Thyroid gland (tissue), 4 donors: ENCODE measurements at regions not wholly inside any gene's neighbourhood (a gene's known extent, or its start where the extent isn't known, plus 50 kb on each side); places are given as distances from the start of the nearest gene placed in this dataset.
"Not testable (repeated sequence)": the region's sequence is repeated elsewhere in the genome, so short reads cannot be mapped to it uniquely, and the experiment has no call there.

Experiments
- DNase-seq, 2 donors: peaks; one replicate each; pipeline ENCODE4 v3.0.0-alpha.2; 2019
- H3K27ac ChIP-seq, 3 donors: fragments of 200-600 bp; sonication (generic); 1 replicate in 2 of 3; 2 replicates in 1 of 3; pipeline ENCODE4 v1.5.1; 2016 to 2019; ENCODE audit warnings: mild to moderate bottlenecking in 1 of 3, moderate library complexity in 1 of 3
- H3K27me3 ChIP-seq: fragments of 200-600 bp; sonication (generic); one replicate; pipeline ENCODE4 v1.5.1; 2019
- H3K36me3 ChIP-seq, 2 donors: fragments of 200-600 bp; sonication (generic); one replicate each; pipeline ENCODE4 v1.5.1; 2016 to 2019
- H3K4me1 ChIP-seq, 2 donors: fragments of 200-600 bp; sonication (generic); one replicate each; pipeline ENCODE4 v1.5.1; 2017 to 2019
- H3K4me3 ChIP-seq, 3 donors: fragments of 200-600 bp; sonication (generic); replicated peaks in 1 of 3; 1 replicate in 2 of 3; 2 replicates in 1 of 3; pipeline ENCODE4 v1.5.1; 2016; ENCODE audit warnings: mild to moderate bottlenecking in 1 of 3
- H3K9me3 ChIP-seq: fragments of 200-600 bp; sonication (generic); one replicate; pipeline ENCODE4 v1.5.1; 2017
- POLR2A ChIP-seq, 2 donors: fragments of 450-650 bp; IDR thresholded peaks; one replicate each; pipeline ENCODE4 v1.6.1; 2017; ENCODE audit warnings: antibody characterized with exemption in 2 of 2, mild to moderate bottlenecking in 2 of 2, moderate library complexity in 1 of 2
- WGBS, 2 donors: methylation state at CpG; one replicate each; pipeline ENCODE4 v1.1.5; 2017; 5-methylcytosine and 5-hydroxymethylcytosine counted together
- intact Hi-C: fragments of 100-400 bp; cut with DNase I; formaldehyde crosslinking; loops from one replicate; pipeline ENCODE4 v1.15.1; 2023
- TF ChIP-seq, protein P1 (sequence below), 6 experiments: fragments of 200-600 bp in 3 of 6; fragments of 450-650 bp in 3 of 6; sonication (generic) in 3 of 6; IDR thresholded peaks; one replicate each; pipeline ENCODE4 v1.5.1; 2016 to 2019; ENCODE audit warnings: antibody characterized with exemption in 6 of 6, mild to moderate bottlenecking in 2 of 6, inconsistent platforms in 1 of 6, moderate library complexity in 1 of 6

DNA sequence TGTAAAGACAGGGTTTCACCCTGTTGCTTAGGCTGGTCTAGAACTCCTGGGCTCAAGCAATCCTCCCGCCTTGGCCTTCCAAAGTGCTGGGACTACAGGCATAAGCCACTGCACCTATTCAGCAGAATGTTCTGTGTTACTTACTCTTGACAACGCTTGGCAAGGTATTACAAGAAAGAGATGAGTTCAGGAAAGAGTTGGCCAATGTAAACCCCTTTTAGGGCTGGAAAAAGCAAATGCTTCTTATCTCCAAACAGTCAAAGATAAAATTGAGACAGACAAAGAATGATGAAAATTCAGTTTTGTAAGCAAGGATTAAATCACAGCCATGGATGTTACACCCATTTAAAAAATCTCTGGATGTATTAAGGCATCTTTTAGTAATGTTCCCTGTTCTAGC, 114.0 kb upstream of the PODXL start:
- intact Hi-C loops, result no loop called here
- H3K4me3 ChIP-seq, result no peak overlapping the region
- TF ChIP-seq POLR2A (IDR thresholded peaks at IDR 0.05), result no peak
- TF ChIP-seq, protein P1, sequence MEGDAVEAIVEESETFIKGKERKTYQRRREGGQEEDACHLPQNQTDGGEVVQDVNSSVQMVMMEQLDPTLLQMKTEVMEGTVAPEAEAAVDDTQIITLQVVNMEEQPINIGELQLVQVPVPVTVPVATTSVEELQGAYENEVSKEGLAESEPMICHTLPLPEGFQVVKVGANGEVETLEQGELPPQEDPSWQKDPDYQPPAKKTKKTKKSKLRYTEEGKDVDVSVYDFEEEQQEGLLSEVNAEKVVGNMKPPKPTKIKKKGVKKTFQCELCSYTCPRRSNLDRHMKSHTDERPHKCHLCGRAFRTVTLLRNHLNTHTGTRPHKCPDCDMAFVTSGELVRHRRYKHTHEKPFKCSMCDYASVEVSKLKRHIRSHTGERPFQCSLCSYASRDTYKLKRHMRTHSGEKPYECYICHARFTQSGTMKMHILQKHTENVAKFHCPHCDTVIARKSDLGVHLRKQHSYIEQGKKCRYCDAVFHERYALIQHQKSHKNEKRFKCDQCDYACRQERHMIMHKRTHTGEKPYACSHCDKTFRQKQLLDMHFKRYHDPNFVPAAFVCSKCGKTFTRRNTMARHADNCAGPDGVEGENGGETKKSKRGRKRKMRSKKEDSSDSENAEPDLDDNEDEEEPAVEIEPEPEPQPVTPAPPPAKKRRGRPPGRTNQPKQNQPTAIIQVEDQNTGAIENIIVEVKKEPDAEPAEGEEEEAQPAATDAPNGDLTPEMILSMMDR (IDR thresholded peaks at IDR 0.05), result no peak
- H3K9me3 ChIP-seq, result no peaks in the 10 kb centered on the region
- H3K27ac ChIP-seq, result no peak overlapping the region
- 75 to 85% methylated on average over 2 of the region's 2 CpGs for WGBS, 2 donors
- H3K27me3 ChIP-seq, result no peaks in the 10 kb centered on the region
- no peaks in the 10 kb centered on the region for H3K4me1 ChIP-seq
- DNase-seq, result no peak
- no peaks in the 10 kb centered on the region for H3K36me3 ChIP-seq

DNA sequence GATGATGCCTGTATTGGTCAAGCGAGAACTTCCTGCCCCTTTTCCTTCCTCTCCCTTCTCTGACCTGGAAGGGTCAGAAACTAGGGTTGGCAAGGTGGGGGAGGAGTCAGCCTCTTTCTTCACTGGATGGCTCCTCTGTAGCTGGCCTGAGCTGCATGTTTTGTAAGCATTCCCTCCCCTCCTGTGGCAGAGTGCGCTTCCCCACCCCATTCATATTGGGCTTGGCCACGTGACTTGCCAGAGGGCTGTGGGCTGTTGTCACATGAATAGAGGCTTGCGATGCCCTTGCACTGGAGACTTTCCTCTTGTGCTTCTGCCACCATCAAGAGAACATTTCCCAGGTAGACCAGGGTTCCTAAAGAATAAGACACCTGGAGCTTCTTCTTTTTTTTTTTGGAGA, 111.3 kb upstream of the PODXL start:
- 76 to 79% methylated on average over 4 of the region's 4 CpGs for WGBS, 2 donors
- no peak for TF ChIP-seq POLR2A (IDR thresholded peaks at IDR 0.05)
- TF ChIP-seq, protein P1 (IDR thresholded peaks at IDR 0.05), result no peak
- Histone ChIP-seq H3K9me3 (no peaks in the 10 kb centered on the region), H3K27me3 (no peaks in the 10 kb centered on the region), H3K4me3 (no peak overlapping the region), H3K36me3 (no peaks in the 10 kb centered on the region), H3K4me1 (no peaks in the 10 kb centered on the region), H3K27ac (no peak overlapping the region)
- no peak for DNase-seq
- intact Hi-C loops, result no loop called here

DNA sequence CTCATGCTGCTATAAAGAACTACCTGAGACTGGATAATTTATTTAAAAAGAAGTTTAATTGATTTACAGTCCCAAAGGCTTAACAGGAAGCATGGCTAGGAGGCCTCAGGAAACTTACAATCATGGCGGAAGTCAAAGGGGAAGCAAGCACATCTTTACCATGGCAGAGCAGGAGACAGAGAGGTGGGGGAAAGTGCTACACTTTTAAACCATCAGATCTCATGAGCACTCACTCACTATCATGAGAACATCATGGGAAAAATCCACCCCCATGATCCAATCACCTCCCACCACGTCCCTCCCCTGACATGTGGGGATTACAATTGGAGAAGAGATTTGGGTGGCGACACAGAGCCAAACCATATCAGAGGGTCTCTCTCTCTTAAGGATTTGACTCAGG, 108.6 kb upstream of the PODXL start:
- intact Hi-C loops, result no loop called here
- WGBS, 2 donors, result 87 to 88% methylated on average over 3 of the region's 3 CpGs
- no peaks in the 10 kb centered on the region for H3K4me1 ChIP-seq
- H3K4me3 ChIP-seq, result no peak overlapping the region
- no peaks in the 10 kb centered on the region for H3K9me3 ChIP-seq
- no peaks in the 10 kb centered on the region for H3K36me3 ChIP-seq
- no peak for DNase-seq
- no peak for TF ChIP-seq POLR2A (IDR thresholded peaks at IDR 0.05)
- TF ChIP-seq, protein P1 (IDR thresholded peaks at IDR 0.05), result no peak
- no peaks in the 10 kb centered on the region for H3K27me3 ChIP-seq
- H3K27ac ChIP-seq, result no peak overlapping the region

DNA sequence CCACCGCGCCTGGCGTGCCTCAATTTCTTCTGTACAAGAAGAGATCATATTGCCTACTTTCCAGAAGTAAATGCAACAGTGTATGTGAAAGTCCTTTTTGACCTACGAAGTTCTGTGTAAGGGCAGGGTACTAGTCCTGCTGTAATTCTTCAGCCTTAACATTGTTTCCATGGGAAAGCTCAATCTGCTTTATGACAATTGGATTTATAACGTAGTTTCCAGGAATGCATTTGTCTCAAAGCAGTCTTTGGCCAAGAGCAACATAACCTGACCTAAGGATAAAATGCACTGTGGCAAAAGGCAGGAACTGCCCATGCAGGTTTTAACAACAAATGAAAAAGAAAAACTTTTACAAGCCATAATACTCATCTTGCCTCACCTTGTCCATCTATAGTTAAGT, 108.1 kb upstream of the PODXL start:
- no peaks in the 10 kb centered on the region for H3K9me3 ChIP-seq
- 75 to 89% methylated on average over 5 of the region's 5 CpGs for WGBS, 2 donors
- no peak for DNase-seq
- H3K36me3 ChIP-seq, result no peaks in the 10 kb centered on the region
- H3K4me3 ChIP-seq, result no peak overlapping the region
- intact Hi-C loops, result no loop called here
- TF ChIP-seq, protein P1 (IDR thresholded peaks at IDR 0.05), result no peak
- TF ChIP-seq POLR2A (IDR thresholded peaks at IDR 0.05), result no peak
- H3K4me1 ChIP-seq, result no peaks in the 10 kb centered on the region
- H3K27ac ChIP-seq, result no peak overlapping the region
- H3K27me3 ChIP-seq, result no peaks in the 10 kb centered on the region

DNA sequence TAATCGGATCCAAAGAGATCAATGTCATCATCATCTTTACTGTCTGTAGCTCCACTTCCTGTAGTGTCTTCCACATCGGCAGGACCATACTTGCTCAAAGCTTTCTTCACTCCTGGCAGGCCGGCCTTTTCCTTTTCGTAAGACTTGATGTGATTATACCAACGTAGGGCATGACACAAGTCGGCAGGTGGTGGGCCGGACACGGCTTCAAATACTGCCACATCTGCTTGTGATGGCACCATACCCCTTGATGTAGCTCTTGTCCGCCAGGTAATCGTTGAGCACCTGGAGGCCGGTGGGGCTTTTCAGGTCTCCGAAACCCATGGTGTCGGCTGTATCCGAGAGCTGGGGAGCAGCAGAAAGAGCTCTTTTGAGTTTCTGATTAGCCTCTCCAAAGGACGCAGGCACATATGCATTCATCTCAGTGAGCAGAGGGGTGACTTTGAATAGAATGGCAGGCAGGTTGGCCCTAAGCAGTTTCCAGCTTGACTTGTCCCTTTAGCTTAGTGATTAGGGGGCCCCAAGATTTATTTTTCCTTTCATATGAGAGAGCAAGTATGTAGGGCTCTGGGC, 106.0 kb upstream of the PODXL start:
- H3K4me3 ChIP-seq, H3K9me3 ChIP-seq, DNase-seq, H3K27me3 ChIP-seq, H3K27ac ChIP-seq, H3K4me1 ChIP-seq, H3K36me3 ChIP-seq, intact Hi-C loops: not testable (repeated sequence)
- WGBS, 2 donors, result 74 to 92% methylated on average over 9 to 15 of the region's 15 CpGs

DNA sequence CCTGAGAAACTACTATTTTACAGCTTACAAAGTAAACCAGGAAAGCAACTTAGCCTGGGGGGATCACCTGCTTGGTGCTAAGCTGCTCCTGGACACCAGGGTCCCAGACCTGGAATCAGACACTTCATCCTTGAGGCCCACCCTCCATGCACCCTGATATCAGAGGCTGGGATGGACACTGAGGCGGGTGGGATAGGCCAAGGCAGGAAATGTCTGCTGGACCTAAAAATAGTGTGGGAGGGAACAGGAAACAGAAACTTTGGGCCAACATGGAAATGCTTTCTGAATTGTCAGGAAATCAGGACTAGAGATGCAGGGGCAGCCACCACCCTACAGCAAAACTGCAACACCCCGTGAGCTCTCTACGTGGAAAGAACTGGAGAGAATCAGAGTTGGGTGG, 101.5 kb upstream of the PODXL start:
- no peak for DNase-seq
- no peak overlapping the region for H3K4me3 ChIP-seq
- WGBS, 2 donors, result 56 to 65% methylated on average over 3 of the region's 3 CpGs
- H3K27ac ChIP-seq, result peak overlapping the region in 1 of 3 donors; percentile 53
- H3K4me1 ChIP-seq, result no peaks in the 10 kb centered on the region
- H3K36me3 ChIP-seq, result no peaks in the 10 kb centered on the region
- TF ChIP-seq, protein P1 (IDR thresholded peaks at IDR 0.05), result no peak
- no peak for TF ChIP-seq POLR2A (IDR thresholded peaks at IDR 0.05)
- intact Hi-C loops, result no loop called here
- no peaks in the 10 kb centered on the region for H3K9me3 ChIP-seq
- no peaks in the 10 kb centered on the region for H3K27me3 ChIP-seq
